LNCAP (cell line): ENCODE measurements at regions not wholly inside any gene's neighbourhood (a gene's known extent, or its start where the extent isn't known, plus 50 kb on each side); places are given as distances from the start of the nearest gene placed in this dataset.

Source experiments
- CTCF ChIP-seq: fragments of 450-650 bp; IDR thresholded peaks from 2 replicates; pipeline ENCODE4 v1.5.1; 2017; ENCODE audit warnings: mild to moderate bottlenecking

GRCh38 chr22:27452922-27453321 lies 348.6 kb downstream of the MN1 start:
- TF ChIP-seq CTCF = no peak

GRCh38 chr22:27453725-27454124 lies 347.8 kb downstream of the MN1 start:
- TF ChIP-seq CTCF = no peak

- no peak for TF ChIP-seq CTCF
Observed at GRCh38 chr22:27454807-27455450, 346.6 kb downstream of the MN1 start.

GRCh38 chr22:27455526-27455925 lies 346.0 kb downstream of the MN1 start:
- no peak for TF ChIP-seq CTCF

- TF ChIP-seq CTCF = no peak
Observed at GRCh38 chr22:27456696-27457503, 344.7 kb downstream of the MN1 start.

- no peak for TF ChIP-seq CTCF
Observed at GRCh38 chr22:27459999-27460398, 341.6 kb downstream of the MN1 start.

GRCh38 chr22:27460591-27461347 lies 340.8 kb downstream of the MN1 start:
- TF ChIP-seq CTCF = no peak
